ENCODE measurements at regions not wholly inside any gene's neighbourhood (a gene's known extent, or its start where the extent isn't known, plus 50 kb on each side); places are given as distances from the start of the nearest gene placed in this dataset.

DNA sequence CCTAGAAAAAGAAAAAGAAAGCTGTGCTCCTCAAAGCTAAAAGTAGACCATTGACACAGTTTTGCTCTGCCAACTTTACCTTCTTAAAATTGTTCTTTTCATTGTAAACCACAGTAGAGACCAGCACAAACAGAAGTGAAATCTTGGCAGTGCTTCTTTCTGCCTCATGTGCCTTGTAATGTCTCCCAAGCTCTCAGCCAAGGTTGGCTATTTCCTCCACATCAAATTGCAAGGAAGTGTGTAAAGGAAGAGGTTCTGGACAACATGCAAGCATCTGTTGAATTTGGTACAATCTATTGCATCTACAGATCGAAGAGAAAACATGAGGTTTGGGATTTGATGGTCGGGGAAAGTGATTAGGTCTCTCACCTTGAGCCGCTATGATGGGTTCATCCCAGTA lies 83.3 kb upstream of the PNPT1 start:
- no TSS peak for BruUV-seq (replicated peaks)
- Histone ChIP-seq H3K4me3 (replicated peaks in 1 of 3; ENCODE audit: insufficient read depth in 1 of 3, low read depth in 1 of 3, low read length in 3 of 3) (no peak overlapping the region), H3K9ac (replicated peaks; ENCODE audit: extremely low read depth, insufficient read depth, low read length) (no peak overlapping the region), H4K20me1 (replicated peaks; ENCODE audit: control insufficient read depth, extremely low read depth, insufficient read depth, low read length) (no peaks in the 10 kb centered on the region), H3K27ac (ENCODE audit: insufficient read depth, low read depth, low read length) (no peak overlapping the region), H3K36me3 (ENCODE audit: control insufficient read depth in 2 of 2, extremely low read depth in 1 of 2, insufficient read depth in 2 of 2, low read length in 2 of 2) (no peaks in the 10 kb centered on the region), H3K9me3 (replicated peaks; ENCODE audit: control insufficient read depth, insufficient read depth, low read length) (no peaks in the 10 kb centered on the region), H3K27me3 (ENCODE audit: control insufficient read depth in 2 of 2, insufficient read depth in 2 of 2, low read length in 2 of 2) (no peaks in the 10 kb centered on the region), H3K79me2 (ENCODE audit: control insufficient read depth, insufficient read depth, low read length) (no peaks in the 10 kb centered on the region), H3K9me1 (replicated peaks; ENCODE audit: control insufficient read depth, extremely low read depth, insufficient read depth, low read length) (no peaks in the 10 kb centered on the region), H2AFZ (ENCODE audit: low read depth, low read length) (no peak overlapping the region), H3K4me2 (ENCODE audit: insufficient read depth, low read length) (no peak overlapping the region), H3K4me1 (ENCODE audit: control insufficient read depth, extremely low read depth, insufficient read depth, low read length) (peaks cover 36% of the 10 kb centered on the region)
- FAIRE-seq: no peak
- no peak for DNase-seq (ENCODE audit: low read depth, low spot score)
- dilution Hi-C loops (cut with MboI; ENCODE audit: extremely low pct_ligation_motif_present, low sequenced_read_pairs): no loop called here
- intact Hi-C loops (cut with micrococcal nuclease): no loop called here
- ChIA-PET POLR2A (no interaction called here), CTCF (interaction anchor here (1.2 kb wide), 1 partner anchor 353 kb away, joined by 5 read pairs; no protein-coding TSS in a partner anchor)
- TF ChIP-seq, protein P1, sequence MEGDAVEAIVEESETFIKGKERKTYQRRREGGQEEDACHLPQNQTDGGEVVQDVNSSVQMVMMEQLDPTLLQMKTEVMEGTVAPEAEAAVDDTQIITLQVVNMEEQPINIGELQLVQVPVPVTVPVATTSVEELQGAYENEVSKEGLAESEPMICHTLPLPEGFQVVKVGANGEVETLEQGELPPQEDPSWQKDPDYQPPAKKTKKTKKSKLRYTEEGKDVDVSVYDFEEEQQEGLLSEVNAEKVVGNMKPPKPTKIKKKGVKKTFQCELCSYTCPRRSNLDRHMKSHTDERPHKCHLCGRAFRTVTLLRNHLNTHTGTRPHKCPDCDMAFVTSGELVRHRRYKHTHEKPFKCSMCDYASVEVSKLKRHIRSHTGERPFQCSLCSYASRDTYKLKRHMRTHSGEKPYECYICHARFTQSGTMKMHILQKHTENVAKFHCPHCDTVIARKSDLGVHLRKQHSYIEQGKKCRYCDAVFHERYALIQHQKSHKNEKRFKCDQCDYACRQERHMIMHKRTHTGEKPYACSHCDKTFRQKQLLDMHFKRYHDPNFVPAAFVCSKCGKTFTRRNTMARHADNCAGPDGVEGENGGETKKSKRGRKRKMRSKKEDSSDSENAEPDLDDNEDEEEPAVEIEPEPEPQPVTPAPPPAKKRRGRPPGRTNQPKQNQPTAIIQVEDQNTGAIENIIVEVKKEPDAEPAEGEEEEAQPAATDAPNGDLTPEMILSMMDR (IDR thresholded peaks at IDR 0.05; ENCODE audit: extremely low read depth in 1 of 2, insufficient read depth in 1 of 2, low read depth in 1 of 2, low read length in 2 of 2): no peak

DNA sequence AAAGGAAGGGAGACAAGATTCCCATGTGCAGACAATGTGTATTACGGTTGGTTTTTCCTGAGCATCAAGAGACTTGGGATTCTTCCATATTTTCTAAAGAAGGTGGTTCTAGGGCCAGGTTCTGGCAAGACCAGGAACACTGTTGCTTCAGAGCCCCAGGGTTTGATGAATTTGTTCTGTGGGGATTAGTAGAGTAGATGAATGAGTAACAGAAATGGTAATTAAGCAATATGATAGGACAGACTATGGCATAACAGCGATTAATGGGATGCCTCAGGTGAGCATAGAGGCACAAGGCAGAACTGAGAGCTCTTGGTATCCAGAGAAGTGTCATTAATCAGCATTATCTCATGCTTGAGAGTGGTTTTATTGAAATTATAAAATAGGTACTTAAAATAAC lies 82.8 kb upstream of the PNPT1 start:
- H3K36me3 ChIP-seq (ENCODE audit: control insufficient read depth in 2 of 2, extremely low read depth in 1 of 2, insufficient read depth in 2 of 2, low read length in 2 of 2): no peaks in the 10 kb centered on the region
- no peak overlapping the region for H2AFZ ChIP-seq (ENCODE audit: low read depth, low read length)
- H3K27me3 ChIP-seq (ENCODE audit: control insufficient read depth in 2 of 2, insufficient read depth in 2 of 2, low read length in 2 of 2): no peaks in the 10 kb centered on the region
- POLR2A ChIA-PET: no interaction called here
- intact Hi-C loops (cut with micrococcal nuclease) (no loop called here), dilution Hi-C loops (cut with MboI; ENCODE audit: extremely low pct_ligation_motif_present, low sequenced_read_pairs) (no loop called here)
- H3K4me1 ChIP-seq (ENCODE audit: control insufficient read depth, extremely low read depth, insufficient read depth, low read length): peaks cover 38% of the 10 kb centered on the region
- no peak overlapping the region for H3K9ac ChIP-seq (replicated peaks; ENCODE audit: extremely low read depth, insufficient read depth, low read length)
- CTCF ChIA-PET: interaction anchor here (1.2 kb wide), 1 partner anchor 354 kb away, joined by 5 read pairs; no protein-coding TSS in a partner anchor
- TF ChIP-seq FOS (IDR thresholded peaks at IDR 0.05; ENCODE audit: borderline replicate concordance, insufficient read depth, low read length): no peak
- no peaks in the 10 kb centered on the region for H4K20me1 ChIP-seq (replicated peaks; ENCODE audit: control insufficient read depth, extremely low read depth, insufficient read depth, low read length)
- BruUV-seq (replicated peaks): no TSS peak
- no peak overlapping the region for H3K27ac ChIP-seq (ENCODE audit: insufficient read depth, low read depth, low read length)
- H3K9me1 ChIP-seq (replicated peaks; ENCODE audit: control insufficient read depth, extremely low read depth, insufficient read depth, low read length): no peaks in the 10 kb centered on the region
- no peaks in the 10 kb centered on the region for H3K9me3 ChIP-seq (replicated peaks; ENCODE audit: control insufficient read depth, insufficient read depth, low read length)
- FAIRE-seq: no peak
- H3K79me2 ChIP-seq (ENCODE audit: control insufficient read depth, insufficient read depth, low read length): no peaks in the 10 kb centered on the region
- no peak for DNase-seq (ENCODE audit: low read depth, low spot score)
- no peak overlapping the region for H3K4me2 ChIP-seq (ENCODE audit: insufficient read depth, low read length)
- H3K4me3 ChIP-seq (replicated peaks in 1 of 3; ENCODE audit: insufficient read depth in 1 of 3, low read depth in 1 of 3, low read length in 3 of 3): no peak overlapping the region
